CD4-positive, alpha-beta T cell treated with Interferon alpha-2 for 1 hour (primary cell): ENCODE measurements at regions not wholly inside any gene's neighbourhood (a gene's known extent, or its start where the extent isn't known, plus 50 kb on each side); places are given as distances from the start of the nearest gene placed in this dataset.

Experiments used
- DNase-seq, 2 donors: peaks; one replicate each; pipeline ENCODE4 v3.0.0-alpha.2; 2020 to 2022

DNA sequence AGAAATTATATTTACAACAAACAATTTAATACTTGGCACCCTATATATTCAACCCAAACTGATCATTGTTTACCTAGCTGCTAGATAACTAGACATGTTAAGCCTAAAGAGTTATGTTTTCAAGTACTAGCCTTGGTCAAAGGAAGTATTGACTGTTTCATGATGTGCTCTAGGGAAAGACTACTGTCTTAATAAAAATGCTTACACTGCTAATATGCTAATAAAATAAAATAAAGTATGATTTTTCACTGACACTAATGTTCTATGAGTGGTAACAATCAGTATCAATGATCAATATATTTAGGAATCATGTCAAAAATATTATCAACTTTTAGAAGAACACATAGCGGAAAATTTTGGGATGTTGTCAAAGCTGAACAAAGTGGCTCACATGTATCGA is 225.5 kb downstream of the OSR1 start:
- DNase-seq: no peak

DNA sequence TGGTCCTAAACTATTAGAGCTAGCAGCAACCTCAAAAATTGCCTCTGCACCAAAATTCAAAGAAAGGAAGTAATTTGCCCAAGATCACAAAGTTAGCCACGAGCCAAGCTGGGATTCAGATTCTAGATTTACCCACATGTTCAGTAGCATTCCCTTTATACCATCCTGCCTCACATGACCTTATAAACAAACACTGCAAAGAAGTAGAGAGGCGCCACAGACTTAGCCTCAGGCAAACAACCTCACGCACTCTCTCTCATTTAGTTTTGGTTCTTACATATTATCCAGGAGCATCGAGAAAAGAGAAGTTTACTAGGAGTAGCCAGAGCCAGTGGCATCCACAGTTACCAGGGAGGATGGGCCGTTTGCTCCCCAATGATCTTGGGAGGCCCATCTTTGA is 226.6 kb downstream of the OSR1 start:
- no peak for DNase-seq

DNA sequence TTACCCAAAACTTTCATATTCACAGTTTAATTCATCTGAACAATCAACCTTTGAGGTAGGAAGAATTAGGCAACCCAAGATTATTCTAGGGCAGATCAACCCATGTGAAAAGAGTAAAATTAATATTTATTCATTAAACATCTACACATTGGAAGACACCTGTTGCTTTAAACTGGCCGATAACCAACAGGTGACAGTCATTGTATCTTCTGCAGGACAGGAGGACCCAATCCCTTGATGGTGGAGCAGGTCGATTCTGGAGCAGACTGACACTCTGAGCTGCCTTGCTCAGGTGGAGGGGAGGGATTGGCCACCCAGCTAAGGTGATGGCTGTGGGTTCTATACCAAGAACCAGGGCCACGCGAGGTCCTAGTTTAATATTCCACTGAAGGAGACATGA is 230.3 kb downstream of the OSR1 start:
- DNase-seq: no peak

DNA sequence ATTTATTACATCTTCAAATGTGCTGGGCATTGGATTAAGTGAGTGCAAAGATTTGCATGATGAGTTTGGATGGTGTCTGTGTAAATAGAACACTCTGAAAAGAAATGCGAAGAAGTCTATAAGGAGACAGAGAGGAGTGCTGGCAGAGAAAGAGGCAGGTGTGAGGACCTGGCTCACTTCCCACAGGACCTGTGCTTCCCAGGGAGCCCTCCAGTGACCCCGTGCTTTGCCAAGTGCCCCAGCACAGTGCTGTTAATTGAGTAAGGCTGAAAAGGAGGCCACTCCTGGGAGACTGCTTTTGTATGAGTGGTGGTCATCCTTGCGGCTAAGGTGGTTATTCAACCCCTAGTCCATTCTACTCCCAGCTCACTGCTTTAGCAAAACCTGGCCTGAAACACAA is 230.8 kb downstream of the OSR1 start:
- DNase-seq: no peak

DNA sequence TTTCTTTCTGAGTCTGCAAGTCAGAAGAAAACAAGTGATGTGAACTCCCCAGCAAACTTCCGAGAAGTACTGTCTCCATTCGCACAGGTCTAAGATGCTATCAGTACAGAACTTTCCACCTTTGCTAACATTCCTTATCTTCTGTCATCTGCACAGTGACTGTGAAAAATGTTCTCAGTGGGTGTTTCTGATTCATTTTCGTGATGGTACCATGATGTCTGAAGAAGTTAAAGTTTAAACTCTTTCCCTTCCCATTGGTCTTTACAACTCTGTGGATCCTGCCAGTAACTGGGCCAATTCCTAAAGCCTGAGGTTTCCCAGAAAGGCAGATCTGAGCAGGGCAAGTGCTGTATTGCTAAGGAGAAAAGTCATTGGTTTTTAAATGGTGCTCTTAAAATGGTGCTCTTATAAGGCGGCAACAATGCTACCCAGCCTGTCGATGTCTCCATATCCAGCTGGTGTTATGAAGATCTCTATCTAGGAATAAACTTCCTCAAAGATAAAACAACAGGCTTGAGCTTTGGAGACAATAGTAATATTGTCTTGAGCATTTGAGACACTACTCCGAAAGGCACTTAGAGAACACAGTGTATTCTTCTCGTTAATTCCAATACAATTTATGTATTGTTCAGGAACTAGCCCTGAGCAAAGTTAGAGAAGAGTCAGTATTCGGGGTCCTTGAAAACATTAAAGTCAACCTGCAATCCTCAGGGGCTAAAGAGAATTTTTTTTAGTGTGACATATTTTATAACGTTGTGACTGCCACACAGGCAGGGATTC is 232.3 kb downstream of the OSR1 start:
- DNase-seq: no peak

DNA sequence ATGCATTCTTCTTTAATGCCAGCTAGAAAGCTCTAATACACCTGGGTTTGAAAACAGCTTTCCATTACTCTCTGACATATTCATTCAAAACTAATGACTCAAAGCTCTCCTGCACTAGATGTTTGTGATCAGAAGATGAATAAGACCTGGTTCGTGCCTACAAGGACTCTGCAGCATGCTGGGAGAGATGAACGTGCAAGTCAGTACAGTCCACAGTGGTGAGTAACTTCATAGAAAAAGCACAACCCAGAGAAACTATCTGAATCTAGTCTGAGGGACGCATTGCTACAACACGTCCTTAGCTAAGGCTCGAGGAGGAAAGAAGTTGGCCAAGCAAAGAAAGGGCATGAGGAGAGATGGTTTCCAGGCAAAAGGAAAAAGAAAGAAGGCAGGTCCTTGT is 234.3 kb downstream of the OSR1 start:
- no peak for DNase-seq

DNA sequence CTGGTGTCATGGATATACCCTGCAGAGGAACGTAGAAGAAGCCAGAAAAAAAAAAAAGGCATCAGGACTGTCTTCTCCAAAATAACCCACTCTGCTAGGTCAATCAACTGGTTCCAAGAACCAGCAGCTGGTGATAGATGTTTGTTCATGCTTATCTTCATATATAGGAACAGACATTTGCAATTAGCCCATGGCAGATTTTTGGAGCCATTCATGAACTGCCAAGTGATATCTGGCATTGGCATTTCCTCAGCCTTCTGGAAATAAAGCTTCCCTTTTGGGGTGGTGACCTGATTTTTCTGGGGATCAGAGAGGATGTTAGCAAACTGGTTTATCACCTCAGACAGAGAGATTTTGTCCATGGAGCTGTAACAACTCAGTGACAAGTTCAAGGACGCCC is 234.9 kb downstream of the OSR1 start:
- no peak for DNase-seq

DNA sequence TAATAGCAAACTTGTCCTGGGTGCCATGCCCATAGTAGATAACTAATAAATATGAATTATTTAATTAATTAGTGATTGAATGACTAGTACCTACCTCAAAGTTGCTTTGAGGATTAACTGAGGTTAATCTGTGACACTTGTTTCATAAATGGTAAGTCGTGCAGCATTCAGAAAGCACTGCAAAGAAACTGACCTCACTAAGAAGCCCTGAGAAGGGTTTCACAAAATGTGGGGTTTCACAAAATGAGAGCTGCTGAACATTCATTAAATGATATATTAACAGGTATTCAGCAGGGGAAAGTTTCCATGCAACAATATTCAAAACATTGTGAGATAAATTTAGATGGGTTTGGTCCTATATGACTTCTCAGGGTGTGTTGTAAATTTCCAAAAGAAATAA is 236.2 kb downstream of the OSR1 start:
- no peak for DNase-seq

DNA sequence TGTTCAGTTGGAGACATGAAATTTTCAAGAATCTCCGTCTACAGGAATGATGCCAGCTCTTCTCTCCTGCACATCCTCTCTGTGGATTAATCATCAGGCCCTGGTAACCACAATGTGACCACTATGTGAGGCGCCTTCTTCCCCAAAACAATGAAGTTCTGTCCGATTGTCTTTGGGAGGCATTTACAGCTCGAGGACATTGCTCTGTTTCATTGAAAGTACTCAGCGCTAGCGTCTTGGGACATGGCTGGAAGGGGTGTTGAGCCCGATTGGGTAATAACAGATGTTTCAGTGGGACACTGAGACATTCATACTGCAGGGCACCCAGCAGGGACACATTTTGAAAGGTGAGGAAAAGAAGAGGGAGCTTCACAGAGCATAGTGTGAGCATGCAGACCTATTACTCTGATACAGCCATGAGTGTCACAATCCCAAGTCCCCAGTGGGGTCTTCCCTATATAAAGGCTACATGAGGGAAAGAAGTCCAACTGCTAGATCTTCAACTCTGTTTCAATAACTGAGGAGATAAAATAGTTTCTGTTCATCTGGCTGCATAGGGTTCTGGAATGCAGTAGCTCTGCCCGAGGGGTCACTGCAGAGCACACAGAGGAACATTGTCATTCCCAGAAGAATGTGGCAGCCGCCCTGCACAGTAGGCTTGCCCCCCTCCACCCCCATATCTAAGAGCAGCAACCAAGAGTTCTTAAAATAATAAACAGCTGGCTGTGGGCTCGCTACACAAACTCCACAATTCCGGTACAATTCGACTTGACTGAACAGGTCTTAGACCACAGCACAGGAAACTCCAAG is 237.3 kb downstream of the OSR1 start:
- no peak for DNase-seq

DNA sequence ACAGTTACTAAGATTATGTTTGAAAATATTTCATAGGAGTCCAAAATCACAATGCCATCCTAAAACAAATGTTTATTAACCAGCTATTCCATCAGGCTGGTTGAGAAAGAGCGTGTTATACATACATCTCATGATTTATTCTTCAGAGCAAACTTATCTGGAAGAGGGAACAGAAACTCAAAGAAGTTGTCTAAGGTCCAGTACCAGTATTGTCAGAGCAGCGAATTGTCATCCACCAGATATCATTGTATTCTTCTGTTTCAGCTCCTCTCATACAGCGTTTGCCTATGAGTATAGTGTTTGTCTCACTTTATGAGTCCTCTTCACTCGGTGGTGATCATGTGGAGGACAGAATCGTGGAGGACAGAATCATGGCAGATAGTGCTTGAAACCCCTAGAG is 238.2 kb downstream of the OSR1 start:
- DNase-seq: no peak

DNA sequence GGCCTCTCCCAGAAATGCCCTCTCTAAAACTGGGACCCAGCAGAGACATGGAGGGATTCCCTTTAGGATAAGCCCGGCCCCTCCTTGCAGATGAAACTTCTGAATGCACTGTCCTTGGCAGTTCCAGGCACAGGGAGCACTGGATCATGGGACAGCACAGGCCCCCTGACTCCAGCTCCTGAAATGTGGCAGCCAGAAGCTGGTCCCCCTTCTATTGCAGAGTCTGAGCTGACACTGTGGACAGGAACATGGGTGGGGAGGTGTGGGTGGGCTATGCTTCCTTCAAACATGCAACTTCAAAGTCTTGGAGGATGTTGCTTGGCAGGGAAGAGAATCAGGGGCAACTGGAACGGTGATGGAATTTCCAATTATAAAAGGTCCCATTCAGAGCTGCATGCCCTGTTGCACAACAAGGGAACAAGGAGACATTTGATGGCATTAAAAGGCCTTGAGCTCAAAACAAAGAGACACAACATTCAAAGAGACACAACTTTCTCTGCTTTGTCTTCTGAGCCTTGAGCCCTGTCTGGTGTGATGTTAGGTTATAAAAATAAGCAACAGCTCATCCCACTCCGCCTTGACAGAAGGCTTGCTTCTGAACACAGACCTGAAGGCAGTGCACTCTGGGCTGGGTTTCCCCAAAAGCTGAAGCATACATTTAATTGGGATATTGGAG is 239.0 kb downstream of the OSR1 start:
- DNase-seq: no peak

DNA sequence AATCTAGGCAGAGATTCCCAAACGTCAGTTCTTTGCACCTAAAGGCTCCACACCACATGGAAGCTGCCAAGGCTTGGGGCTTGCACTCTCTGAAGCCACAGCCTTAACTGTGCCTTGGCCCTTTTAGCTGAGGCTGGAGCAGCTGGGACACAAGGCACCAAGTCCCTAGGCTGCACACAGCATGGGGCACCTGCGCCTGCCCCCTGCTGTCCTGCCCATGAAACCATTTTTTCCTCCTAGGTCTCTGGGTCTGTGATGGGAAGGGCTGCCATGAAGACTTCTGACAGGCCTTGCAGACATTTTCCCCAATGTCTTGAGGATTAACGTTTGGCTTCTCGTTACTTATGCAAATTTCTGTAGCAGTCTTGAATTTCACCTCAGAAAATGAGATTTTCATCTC is 241.5 kb downstream of the OSR1 start:
- DNase-seq: no peak

DNA sequence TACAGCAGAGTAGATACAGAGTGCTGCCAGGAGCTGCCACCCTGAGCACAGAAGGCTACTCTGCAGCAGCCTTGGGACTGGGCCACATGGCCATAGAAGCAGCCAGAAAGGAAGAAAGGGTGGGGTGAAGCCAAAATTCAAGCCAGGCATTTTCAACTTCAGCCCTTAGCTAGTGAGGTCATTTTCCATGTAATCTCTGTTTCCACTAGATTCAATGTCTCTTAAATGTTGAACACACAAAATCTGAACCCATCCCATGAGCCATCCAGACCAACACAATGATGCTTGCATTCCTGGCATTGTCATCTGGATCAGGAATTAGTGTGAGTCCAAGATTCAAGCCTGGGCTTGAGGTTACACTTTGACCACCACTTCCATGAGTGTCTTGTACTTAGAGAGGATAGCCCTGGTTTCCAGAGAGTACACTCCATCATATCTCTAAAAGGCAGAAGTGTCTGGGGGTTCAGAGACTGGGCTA is 243.6 kb downstream of the OSR1 start:
- no peak for DNase-seq

DNA sequence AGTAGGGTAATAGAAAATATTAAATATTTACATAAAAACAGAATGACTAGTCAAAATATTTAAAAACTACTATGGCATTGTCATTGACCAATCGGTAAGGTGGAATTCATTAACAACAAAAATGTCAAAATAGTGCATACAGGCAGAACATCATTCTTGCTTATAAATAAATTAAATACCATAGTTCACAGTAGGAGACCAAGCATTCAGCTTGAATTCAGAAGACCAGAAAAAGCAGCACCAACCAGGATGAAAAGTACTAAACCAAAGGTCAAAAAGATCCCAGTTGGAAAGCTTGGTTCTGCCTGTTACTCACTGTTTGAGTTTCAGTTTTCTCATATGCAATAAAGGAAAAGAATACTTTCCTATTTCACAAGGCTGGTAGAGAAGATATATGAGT is 244.3 kb downstream of the OSR1 start:
- no peak for DNase-seq

DNA sequence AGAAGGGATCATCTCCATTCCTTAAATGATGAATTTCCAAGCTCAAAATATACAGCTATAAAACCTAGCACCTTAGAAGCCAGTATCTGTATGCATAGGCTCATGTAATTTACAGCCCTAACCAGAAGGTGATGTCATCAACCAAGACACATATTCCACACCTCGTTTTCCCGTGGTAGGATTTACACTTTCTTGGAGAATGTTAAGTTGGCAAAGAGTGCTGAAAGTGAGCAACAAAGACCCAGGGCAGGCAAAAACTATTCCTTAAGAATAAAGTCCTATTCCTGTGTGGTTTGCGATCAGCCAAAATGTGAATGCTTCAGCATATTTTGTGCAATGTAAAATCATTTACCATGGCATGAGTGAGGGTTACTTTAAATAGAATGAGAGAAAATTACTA is 247.1 kb downstream of the OSR1 start:
- DNase-seq: no peak

DNA sequence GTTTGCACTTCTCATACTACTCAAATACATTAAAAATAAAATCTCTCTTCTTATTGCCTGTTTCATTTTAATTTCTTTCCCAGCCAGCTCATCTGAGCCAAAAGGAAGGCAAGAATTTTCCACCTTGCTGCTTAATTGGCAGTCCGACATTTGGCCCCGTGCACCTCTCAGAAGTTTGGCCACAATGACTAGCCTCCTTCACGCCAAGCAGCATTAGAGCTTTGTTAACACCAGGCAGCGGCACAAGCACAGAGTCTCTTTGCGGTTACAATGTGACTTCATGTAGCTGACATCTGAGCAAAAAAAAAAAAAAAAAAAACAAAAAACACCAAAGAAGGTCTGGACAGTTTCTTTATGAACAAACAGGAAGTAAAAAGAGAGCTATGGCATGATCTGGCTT is 248.9 kb downstream of the OSR1 start:
- no peak for DNase-seq

DNA sequence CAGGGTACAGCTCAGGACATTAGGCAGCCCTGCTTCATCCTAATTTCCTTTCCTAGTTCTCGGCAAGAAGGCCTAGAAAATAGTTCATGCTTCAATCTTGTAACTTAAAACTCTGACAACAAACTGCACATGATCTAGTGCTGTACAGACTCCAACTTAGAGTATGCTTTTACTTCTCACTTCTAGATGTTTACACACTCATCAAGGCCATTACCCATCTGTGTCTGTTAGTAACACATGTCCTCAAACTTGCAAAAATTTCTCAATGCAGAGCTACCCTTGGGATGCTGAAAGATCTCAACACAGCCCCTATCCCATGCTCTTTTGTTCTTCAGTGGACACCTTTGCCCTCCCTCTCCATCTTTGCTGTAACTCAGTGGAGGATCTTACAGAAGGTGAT is 252.0 kb downstream of the OSR1 start:
- DNase-seq: no peak

DNA sequence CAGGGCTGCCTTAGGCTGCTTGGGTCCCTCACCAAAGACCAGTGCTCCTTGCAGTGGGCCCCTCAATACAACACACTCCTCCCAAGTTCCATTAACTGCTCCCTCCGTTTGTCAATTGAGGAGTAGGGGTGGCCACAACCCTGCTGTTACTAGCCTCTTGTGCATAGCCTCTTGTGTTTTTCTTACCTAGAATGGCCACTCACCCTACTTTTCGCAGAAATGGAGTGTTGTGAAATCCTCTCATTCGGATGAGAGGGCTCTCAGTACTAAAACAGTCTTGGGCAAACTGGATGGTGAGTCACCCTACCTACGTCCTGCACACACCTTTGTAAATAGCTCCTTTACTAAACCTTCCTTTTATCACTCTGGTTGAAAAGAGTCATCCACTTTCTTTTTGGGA is 253.9 kb downstream of the OSR1 start:
- DNase-seq: no peak

DNA sequence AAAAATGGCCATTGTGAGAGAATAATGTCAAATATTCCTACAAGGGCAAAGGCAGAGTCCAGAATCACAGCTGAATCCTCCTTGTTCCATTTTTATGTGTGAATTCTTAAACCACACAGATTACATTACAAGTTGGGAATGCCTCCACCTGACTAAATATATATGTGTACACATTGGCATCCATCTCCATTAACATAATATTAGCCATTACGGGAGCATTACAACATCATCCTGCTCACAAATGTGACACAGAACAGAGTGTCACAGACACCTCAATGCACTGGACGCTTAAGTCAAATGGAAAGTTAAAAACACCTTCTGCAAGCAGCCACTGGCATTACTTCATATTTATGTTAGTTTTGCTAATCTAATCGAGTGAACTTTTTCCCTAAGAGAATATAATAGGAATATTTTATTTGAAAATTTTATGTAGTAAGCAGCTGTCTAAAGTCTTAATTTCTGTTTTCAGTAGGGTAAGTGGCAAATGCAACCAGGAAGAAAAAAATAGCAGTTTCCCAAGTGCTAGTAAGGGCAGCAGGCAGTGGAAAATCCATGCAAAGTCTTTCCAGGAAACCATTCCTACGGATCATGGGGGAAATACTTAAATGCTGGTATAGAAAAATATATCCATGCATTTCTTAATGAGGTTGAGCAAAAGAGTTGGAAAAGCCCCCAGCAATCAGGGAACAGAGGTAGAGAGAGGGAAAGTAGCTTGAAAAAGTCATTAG is 255.6 kb downstream of the OSR1 start:
- DNase-seq: no peak

DNA sequence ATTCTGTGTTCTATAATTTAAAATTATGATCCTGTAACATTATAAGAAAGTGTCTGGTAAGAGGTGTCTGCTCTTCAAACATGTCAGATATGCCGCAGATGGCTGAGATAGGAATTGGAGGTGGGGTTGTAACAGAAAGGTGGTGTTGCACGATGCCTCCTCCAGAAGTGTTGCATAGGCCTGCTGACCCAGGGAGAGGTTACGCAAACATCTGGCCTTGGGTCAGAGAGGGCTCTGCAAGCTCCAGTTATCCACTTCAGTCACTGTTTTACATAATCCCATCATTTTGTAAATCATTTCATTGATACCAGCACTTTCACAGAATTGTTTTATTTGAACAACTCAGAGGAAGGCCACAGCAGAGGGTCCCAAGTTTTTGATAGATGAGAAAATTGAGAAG is 256.5 kb downstream of the OSR1 start:
- no peak for DNase-seq

DNA sequence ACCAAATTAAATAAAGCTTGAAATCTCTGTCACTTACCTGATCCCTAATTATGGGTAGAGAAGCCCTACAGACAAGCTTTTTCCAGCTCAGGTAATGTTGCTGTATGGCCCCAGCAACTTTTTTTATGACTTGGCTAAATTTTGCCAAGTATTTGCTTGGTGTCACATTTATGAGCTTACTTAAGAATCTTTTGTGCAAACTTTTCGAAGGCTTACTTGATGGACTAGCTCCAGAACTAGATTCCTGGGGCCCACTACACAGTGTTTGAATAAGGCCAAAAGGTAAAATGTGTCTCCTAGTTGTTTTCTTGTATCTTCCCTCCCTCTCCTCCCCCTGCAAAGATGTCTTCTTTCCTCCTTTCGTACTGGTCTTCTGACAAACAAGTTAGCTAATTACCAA is 257.9 kb downstream of the OSR1 start:
- DNase-seq: no peak

DNA sequence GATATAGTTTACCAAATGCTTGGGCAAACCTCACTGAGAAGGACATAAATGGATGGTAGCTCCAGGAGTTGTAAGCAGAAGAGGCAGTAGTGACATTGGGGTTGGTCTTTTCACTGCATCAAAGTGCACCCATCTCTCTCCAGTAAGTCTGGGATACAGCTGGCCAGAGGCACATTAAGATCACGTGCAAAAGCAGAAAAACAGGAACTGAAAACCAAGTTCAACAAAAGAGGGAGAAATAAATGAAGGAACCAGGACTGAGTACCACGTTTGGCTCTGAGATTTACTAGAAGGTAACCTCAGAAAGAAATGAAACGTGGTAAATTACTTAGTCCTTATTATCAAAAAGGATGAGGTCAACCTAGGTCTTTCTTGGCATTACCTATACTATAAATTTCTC is 259.2 kb downstream of the OSR1 start:
- DNase-seq: no peak

DNA sequence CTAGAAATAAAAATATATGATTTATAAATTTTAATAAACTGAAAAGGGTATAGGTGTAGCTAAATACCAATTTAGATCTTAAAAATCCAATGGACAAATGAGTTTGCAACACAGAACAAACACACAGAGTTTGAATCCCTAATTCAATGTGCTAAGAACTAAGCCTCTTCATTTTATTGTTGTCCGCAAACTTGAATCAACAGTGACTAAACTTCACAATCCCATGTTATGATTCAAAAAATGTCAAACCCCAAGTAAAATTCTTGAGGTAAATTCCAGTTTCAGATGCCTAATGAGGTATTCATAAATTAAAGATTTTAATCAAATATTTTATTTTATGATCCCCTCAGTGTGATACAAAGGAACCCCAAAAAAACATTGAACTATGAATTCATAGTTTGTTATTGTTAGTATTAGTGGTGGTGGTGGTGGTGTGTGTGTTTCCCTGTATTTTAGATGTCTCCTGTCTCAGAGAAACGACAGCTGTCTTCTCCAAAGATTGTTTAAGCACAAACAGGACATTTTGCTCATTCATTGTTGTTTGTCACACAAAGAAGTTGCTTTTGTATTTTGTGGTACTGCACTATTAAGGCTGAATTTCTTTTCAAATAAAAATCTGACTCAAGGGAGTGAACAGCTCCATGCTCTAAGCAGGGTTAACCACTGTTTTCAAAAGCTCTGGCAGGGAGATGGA is 259.8 kb downstream of the OSR1 start:
- DNase-seq: no peak
